Medulla oblongata (tissue), 1 donor: ENCODE measurements at regions not wholly inside any gene's neighbourhood (a gene's known extent, or its start where the extent isn't known, plus 50 kb on each side); places are given as distances from the start of the nearest gene placed in this dataset.

Experiments used
- DNase-seq: peaks from one replicate; pipeline ENCODE4 v3.0.0-alpha.2; 2015; ENCODE audit errors: extremely low spot score

DNA sequence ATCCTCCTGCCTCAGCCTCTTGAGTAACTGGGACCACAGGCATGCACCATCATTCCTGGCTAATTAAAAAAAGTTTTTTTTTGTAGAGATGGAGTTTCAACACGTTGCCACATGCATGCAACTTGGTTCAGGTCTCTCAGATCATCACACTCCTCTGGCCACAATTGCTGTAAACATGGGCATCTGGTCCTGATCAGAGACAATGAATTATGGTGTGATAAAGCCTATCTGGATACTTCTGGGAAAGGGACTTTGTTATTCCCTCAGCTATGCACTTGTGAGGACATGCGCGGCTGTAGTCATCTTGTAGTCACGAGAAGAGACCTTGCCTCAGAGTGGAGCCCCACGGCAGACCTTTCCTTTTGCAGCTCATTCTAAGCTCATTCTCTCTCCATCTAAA lies 210.9 kb upstream of the ZFP64 start:
- DNase-seq = no peak

DNA sequence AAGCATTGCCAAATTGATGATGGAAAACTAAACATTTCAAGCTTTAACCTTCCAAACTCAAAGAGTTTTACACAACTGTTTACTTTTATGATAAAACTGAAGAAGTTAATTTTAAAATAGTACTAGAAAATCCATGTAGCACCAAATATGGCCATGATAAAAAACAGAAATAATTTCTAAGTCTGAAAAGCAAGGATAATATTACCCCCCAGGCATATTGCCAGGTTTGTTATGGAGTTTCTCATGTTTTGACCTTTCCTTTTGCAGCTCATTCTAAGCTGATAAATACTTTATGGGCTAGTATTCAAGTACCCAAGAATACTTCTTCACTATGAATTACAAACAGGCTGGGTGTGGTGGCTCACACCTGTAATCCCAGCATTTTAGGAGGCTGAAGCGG lies 209.9 kb upstream of the ZFP64 start:
- DNase-seq = no peak

DNA sequence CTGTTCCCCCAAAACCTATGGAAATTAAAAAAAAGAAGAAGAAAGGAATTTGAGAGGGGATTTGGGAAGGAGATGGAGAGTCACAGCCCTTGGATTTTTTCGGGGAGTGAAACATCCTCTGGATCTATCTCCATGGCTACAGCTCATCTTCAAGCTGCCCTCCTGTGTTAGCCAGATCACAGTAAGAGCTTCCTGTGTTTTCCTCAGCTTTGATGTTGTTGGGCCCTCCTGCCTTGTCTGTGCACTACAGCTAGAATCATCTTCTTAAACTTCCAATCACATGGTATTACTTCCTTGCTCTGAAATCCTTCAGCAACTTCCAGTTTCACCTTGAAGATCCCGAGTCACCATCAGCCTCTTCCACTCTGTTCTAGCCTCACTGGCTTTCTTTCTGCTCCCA lies 207.8 kb upstream of the ZFP64 start:
- DNase-seq = no peak

DNA sequence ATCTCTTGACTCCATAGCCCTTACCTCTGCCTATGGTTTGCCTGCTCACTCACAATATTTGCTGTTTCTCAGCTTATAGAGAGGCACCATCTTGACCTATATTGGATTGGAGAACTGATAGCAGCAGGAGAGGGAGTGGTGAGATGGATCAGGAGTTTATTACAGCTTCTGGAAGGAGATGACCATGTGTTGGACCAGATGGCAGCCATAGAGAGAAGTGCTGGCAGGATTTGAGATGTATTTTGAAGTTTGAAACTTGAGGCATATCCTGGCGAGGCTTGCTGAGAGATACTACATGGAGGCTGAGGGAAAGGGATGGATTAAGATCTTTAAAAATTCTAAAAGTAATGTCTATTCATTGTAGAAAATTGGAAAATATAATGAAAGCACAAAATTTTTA lies 198.0 kb upstream of the ZFP64 start:
- no peak for DNase-seq

DNA sequence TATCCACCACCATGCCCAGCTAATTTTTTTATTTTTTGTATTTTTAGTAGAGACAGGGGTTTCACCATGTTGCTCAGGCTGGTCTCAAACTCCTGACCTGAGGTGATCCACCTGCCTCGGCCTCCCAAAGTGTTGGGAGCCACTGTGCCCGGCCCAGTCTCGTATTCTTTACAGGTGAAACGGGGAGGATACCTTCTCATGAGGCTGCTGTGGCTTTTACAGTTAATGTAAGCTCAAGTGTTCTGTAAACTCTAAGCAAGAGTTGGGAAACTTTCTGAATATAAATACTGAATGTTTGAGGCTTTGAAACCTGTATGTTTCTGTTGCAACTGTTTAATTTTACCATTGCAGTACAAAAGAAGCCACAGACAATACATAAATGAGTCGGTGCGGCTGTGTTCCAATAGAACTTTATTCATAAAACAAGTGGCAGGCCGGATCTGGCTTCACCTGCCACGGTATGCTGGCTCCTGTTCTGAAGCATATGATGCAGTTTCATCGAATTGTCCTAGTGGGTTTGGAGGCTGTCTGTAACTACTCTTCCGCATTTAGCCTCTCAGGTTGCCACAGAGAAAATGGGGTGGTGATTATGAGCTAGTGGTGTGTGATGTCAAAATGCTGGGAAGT lies 192.5 kb upstream of the ZFP64 start:
- no peak for DNase-seq

DNA sequence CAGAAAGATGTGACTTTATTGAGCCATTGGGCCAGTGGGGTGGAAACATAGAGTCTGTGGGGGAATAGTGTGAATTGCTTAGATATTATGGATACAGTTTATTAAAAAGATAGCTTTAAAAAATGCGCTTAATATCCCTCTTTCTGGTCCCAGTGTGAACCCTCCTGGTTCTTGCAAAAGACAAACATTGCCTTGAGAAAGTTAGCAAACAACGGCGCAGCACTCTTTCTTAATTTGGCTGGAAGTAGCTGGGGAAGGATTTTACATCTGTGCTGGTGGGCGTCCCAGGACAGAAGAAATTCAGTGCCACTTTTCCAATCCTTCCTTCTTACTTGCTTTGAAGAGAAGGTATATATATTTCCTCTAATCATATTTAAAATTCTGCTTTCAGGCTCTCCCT lies 191.4 kb upstream of the ZFP64 start:
- DNase-seq = no peak

DNA sequence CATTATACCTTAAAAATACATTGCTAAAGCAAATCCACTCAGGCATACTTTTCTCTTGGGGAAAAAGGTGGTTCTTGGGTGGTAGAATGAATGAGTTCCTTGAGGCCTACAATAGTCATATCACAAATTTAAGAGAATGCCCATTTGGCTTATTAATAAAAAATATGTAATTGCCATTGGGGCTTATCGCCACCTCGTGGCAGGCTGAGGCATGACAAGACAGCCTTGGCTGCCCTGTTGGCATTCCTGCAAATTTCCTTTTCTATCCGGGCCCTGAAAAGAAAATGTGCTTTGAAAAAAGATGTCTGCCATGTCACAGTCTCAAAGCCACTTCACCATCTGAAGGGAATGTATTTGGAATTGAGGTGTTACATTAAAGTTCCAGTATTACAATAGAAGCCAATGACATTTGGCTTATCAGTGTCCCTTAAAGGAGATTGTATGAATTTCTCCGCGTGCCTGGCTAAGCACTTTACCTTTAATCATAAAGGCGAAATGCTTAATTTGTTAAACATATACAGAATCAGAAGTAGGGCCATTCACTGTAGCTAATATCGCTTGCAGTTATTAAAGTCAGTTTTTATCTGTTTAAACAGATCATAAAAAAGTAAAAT lies 188.3 kb upstream of the ZFP64 start:
- no peak for DNase-seq

DNA sequence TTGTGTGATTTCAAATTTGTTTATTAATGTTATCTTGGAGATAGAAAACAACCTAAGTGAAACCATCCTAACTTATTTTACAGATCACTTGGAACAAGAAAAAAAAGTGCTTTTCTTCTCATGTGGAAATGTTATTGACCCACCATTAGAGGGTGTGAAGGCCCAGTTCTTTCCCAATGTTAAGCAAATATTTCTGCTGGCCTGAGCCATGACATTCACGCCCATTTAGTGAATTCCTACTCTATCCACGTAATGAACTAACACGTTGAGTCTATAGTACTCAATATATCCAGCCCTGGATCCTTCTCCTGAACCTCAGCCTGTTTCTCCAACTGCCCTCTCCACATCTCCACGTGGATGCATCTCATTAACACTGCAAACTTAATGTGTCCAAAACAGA lies 180.6 kb upstream of the ZFP64 start:
- DNase-seq = no peak

DNA sequence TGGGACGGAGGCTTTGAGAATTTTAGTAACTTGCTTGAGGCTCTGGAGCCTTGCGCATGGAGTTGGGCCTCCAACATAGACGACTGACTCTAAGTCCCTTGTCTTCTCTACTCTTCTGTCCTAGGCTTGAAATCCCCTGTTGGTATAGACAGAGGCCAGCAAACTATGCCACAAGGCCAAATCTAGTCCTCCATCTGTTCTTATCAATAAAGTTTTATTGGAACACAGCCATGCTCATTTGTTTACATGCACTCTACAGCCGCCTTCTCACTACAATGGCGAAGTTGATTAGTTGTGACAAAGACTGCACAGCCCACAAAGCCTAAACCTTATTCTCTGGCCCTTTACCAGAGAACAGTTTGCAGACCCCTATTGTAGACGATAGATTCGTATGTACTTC lies 174.1 kb upstream of the ZFP64 start:
- DNase-seq = no peak

DNA sequence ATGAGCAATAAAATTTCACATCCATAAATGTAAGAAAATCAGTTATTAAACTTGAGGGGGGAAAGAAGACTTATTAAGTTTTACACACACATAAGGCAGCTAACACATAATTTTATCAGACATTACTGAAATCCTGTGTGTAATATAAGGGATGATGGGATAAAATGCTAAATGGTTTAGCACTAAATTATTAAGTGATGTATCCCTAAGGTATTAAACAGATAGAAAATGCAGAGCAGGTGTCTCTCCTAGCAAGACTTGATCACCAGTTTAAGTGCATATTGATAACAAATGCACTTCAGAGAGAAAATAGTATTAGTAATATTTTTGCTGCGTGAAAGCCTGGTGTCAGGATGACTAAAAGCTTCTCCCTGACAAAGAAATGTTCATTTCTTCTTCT lies 172.8 kb upstream of the ZFP64 start:
- no peak for DNase-seq

DNA sequence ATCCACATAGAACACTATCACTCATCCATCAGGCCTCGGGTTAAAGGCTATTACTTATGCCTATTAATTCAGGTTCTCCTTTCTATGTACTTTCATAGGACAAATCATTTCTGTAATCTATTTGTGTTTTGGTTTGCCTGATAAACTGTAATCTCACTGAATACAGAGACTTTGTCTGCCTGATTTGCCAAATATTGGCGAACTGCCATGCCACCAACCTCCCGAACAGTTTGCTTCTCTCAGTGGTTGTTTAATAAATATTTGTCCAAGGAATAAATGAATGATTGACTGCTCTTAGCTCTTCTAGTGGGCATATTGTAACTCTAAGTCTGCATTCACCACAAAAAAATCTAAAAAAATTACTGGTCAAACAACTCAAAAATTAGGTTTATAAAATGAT lies 170.1 kb upstream of the ZFP64 start:
- DNase-seq = no peak

DNA sequence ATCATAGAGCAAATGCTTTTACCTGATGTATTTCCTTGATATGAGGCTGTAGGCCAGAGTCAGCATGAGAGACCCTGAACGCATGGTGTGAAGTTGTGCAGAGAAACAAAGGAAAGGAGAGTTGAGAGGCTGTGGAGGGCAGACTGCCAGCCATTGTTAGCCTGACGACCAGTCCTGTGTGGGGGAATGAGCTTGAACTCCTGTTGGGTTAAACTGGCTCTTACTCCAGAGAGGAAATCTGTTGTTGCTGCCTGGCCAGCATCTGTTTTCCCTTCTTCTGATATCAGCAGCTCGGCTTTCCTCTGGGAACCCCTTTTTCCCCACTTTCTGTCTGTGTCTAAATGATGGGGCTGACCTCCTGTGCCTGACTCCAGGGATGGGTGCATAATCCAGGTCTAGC lies 158.2 kb upstream of the ZFP64 start:
- no peak for DNase-seq

DNA sequence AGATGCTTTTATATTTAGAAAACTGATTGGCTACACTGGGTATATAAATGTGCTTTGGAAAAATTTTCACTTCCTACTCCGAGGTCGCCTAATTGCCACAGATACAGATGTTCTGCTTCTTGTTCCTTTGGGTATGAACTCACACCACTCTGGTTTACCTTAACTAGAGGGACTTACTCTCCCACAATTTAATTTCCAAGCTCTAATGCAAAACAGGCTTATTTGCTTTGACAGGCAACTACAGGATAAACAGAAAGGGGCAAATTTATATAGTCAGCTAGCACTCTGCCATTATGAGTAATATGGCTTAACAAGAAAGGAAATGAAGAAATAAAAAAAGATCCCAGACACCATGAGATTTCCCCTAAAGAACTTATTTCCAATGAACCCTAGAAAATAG lies 156.9 kb upstream of the ZFP64 start:
- DNase-seq = no peak

DNA sequence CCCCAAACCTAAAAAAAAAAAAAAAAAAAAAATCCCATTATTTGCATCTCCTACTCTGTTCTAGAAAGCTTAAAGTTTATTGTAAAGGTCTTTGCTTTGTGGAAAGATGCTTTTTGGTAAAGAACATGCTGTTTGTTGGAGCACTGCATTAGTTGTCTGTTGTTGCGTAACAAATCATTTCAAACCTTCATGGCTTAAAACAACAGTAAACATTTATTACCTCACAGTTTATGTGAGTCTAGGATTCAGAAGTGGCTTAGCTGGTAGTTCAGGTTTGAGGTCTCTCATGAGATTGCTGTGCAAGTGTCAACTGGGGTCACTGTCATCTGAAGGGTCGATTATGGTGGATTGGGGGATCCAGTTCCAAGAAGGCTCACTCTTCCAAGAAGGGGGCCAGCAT lies 155.2 kb upstream of the ZFP64 start:
- DNase-seq = no peak

DNA sequence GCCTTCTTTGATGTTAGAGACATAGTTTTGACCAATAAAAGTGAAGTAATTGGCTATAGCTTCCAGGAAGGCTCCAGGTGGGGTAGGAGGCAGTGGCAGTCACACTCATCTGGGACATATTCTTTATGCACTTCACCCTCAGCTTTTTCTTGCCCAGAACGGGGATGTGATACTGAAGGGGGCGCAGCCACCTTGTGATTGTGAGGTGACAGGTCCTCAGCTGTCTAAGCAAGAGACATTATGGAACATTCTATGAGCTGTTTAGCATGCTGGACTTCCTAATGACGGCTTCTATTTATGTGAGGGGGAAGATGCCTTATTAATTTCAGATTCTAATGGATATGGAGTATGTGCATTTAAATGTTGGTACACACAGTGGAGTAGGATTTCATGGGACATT lies 151.3 kb upstream of the ZFP64 start:
- DNase-seq = no peak

DNA sequence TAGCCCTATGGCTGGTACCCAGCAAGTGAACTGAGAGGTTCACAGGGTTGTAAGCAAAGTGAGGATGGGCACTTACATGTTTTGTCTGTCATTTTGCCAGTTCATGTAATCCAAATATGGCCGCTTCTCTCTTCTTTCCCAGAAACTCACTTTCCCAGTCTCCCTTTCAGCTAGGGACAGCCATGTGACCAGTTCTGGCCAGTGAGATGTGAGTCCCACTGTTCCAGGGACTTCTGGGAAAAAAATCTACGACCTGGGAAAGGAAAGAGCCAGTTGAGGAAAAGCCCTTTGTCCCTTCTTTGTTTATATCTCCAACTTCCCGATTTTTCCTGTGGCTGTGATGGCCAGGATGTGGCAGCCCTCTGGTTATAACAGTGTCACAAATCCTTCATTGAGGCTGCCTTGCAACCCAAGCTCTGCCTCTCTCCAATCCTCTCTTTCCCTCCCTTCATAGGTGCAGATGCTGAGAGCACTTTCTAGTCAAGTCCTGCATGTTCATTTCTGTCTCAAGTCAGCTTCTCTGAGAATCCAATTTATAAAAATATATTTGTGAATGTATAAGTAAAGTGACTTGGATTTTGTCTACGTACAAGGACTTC lies 148.6 kb upstream of the ZFP64 start:
- no peak for DNase-seq

DNA sequence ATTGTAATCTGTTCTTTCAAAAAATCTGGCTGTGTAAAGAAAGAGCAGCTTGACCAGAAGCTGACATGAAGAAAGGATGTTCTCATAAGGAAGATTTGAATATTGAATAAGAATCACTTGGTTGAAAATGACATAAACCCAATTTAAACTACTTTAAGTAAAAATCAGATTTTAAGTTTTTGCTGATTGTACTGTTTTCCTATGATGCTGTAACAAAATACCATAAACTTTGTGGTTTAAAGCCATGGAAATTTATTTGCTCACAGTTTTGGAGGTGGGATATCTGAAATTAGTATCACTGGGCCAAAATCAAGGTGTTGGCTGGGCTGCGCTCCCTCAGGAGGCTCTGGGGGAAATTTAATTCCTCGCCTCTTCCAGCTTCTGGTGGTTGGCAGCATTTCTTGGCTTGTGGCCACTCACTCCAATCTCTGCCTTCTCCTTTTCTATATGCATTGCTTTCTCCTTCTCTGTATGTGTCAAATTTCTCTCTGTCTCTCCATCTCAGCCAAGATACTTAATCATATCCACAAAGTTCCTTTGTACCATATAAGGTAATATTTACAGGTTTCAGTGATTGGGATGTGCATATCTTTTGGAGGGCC lies 141.2 kb upstream of the ZFP64 start:
- DNase-seq = no peak

DNA sequence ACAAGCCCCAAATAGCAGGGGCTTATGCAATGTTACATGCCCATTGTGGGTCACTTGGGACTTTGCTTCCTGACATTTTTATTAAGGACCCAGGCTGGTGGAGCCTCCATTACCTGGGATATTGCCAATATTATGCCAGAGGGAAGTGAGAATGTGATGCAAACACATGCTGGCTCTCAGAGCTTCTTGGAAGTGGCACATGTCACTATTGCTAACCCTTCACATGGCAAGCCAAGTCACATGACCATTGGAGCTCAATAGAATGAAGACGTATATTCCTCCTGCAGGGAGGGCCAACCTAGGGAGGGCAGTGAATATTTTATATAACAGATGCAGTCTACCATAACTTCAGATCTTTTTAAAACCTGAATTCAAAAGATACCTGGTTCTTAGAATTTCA lies 140.7 kb upstream of the ZFP64 start:
- no peak for DNase-seq

DNA sequence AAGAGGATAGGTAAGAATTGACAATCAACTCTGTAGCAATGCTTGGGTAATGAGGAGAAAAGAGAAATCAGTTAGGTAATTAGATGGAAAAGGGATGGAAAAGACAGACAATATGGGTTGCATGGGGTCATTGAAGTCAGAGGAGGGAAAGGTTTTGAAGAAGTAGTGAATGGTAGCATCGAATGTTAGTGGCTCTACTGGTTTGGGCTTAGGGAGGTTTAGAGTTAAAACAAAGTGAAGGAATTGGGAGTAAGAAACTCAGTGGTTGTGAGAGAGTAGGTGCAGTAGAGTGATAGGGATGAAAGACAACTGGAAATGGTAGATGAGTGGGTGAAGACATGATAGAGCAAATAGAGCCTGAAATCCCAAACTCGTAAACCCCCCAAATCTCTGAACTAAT lies 140.1 kb upstream of the ZFP64 start:
- no peak for DNase-seq

DNA sequence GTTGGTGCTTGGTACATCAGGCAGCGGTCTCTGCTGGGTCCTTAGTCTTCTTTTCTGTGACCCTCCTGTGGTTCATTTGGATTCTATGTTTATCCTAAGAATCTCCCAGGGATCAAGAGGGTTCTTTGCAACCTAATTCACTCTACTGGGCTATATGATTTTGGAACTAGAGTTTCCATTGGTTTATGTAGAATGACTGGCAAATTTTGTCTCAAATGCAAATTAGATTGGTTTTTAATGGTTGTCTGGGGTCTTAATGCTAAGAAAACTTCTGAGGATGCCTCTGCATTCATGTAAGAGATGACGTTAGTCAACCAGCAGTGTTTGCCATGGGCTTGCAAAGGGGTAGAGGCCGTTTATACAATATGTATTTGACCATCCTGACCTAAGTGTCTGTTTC lies 129.8 kb upstream of the ZFP64 start:
- DNase-seq = no peak

DNA sequence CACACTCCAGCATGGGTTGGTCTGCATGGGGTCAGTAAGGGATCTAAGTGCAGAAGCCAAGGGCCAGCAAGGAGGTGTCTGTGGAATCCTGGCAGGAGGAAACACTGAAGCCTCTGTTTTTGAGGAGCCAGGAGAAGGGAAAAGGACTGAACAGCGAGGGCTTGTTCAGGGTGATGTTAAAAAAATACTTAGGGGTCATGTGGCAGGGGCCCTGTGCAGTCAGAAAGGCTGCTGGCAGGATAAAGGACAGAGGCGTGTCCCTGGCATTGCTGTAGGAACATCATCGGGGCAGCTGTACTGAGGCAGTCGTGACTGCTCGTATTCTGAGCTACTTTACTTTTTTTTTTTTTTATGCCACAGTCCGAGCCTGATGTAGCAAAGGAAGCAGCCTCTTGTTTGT lies 127.1 kb upstream of the ZFP64 start:
- no peak for DNase-seq

DNA sequence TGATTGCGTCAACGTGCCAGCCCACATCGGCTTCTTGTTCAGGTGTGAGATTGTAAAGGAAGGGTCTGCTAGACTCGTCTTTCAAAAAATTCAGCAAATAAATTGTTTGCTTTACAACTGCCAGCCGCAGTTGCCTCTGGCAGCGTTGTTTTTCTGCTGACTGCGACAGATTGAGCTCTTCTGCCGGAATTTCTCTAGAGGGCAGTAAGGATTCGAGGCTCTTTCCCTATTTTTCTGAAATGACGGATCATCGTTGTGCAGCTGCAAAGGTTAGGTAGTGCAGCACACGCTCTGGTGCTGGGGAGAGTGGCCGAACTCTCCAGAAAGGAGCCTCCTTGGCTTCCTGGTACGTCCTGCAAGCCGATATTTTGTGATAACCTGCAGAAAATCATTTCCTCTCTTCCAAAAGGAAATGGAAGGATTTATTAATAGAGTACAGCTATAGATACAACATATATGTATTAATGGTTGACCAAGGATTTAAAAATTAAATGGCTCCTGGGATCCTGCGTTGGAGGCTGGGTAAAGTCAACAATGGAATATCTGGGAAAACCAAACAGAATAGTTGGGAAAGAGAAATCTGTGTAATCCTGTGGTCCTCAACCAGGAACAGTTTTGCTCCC lies 121.9 kb upstream of the ZFP64 start:
- DNase-seq = peak; percentile 57

DNA sequence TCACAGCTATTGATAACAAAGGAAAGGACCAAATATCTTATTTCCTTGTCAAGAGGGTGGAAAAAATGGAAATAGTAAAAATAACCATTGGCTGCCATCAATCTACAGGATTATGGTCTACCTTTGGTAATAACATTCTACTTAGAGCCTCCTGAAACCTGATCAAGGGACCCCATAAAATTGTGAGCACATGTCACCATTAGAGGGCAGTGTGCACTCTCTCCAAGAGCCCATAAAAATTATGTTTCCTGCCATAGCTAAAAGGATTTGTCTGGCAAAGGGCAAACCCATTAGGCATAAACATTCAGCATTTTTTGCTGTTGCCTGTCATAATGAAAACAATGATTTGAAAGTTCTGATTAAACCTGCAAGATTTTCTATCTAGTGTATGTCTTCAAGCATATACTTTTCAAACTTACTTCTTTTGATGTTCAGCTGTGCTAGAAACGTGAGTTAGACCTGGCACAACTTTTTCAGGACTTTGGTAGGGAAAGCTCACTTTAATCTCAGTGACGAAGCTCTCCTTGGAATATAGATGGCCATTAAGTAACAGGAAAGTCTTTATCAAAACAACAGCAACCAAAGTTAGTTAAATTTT lies 120.7 kb upstream of the ZFP64 start:
- peak; percentile 74 for DNase-seq
